ENCODE measurements at regions not wholly inside any gene's neighbourhood (a gene's known extent, or its start where the extent isn't known, plus 50 kb on each side); places are given as distances from the start of the nearest gene placed in this dataset.
"Not testable (repeated sequence)": the region's sequence is repeated elsewhere in the genome, so short reads cannot be mapped to it uniquely, and the experiment has no call there.

GRCh38 chr7:68873616-68874015, 724.7 kb upstream of the AUTS2 start:
- DNase-seq (ENCODE audit: low read depth) = no peak
- TF ChIP-seq CTCF (IDR thresholded peaks at IDR 0.05; ENCODE audit: control insufficient read depth, insufficient read depth, low read depth, low read length, missing control alignments) = no peak
- no peak overlapping the region for H3K4me3 ChIP-seq (ENCODE audit: control insufficient read depth, low read depth, low read length)

- TF ChIP-seq CTCF (IDR thresholded peaks at IDR 0.05; ENCODE audit: control insufficient read depth, insufficient read depth, low read depth, low read length, missing control alignments) = no peak
- H3K4me3 ChIP-seq (ENCODE audit: control insufficient read depth, low read depth, low read length) = no peak overlapping the region
- DNase-seq (ENCODE audit: low read depth) = no peak
These were observed 722.4 kb upstream of the AUTS2 start for GRCh38 chr7:68875857-68876256.

GRCh38 chr7:68887116-68887515, 711.2 kb upstream of the AUTS2 start:
- not testable (repeated sequence) for DNase-seq (ENCODE audit: low read depth); H3K4me3 ChIP-seq (ENCODE audit: control insufficient read depth, low read depth, low read length)

- no peak for DNase-seq (ENCODE audit: low read depth)
- TF ChIP-seq CTCF (IDR thresholded peaks at IDR 0.05; ENCODE audit: control insufficient read depth, insufficient read depth, low read depth, low read length, missing control alignments) = no peak
- no peak overlapping the region for H3K4me3 ChIP-seq (ENCODE audit: control insufficient read depth, low read depth, low read length)
These were observed 709.3 kb upstream of the AUTS2 start for GRCh38 chr7:68888971-68889385.

GRCh38 chr7:68892236-68892635, 706.0 kb upstream of the AUTS2 start:
- no peak for TF ChIP-seq CTCF (IDR thresholded peaks at IDR 0.05; ENCODE audit: control insufficient read depth, insufficient read depth, low read depth, low read length, missing control alignments)
- H3K4me3 ChIP-seq (ENCODE audit: control insufficient read depth, low read depth, low read length) = no peak overlapping the region
- no peak for DNase-seq (ENCODE audit: low read depth)

GRCh38 chr7:68893411-68893810, 704.9 kb upstream of the AUTS2 start:
- TF ChIP-seq CTCF (IDR thresholded peaks at IDR 0.05; ENCODE audit: control insufficient read depth, insufficient read depth, low read depth, low read length, missing control alignments) = no peak
- no peak overlapping the region for H3K4me3 ChIP-seq (ENCODE audit: control insufficient read depth, low read depth, low read length)
- DNase-seq (ENCODE audit: low read depth) = no peak

- H3K4me3 ChIP-seq (ENCODE audit: control insufficient read depth, low read depth, low read length); DNase-seq (ENCODE audit: low read depth): not testable (repeated sequence)
These were observed 699.1 kb upstream of the AUTS2 start for GRCh38 chr7:68899156-68899555.

GRCh38 chr7:68900096-68900495, 698.2 kb upstream of the AUTS2 start:
- TF ChIP-seq CTCF (IDR thresholded peaks at IDR 0.05; ENCODE audit: control insufficient read depth, insufficient read depth, low read depth, low read length, missing control alignments) = no peak
- H3K4me3 ChIP-seq (ENCODE audit: control insufficient read depth, low read depth, low read length) = no peak overlapping the region
- no peak for DNase-seq (ENCODE audit: low read depth)
